HG03469 (cell line): ENCODE measurements at regions not wholly inside any gene's neighbourhood (a gene's known extent, or its start where the extent isn't known, plus 50 kb on each side); places are given as distances from the start of the nearest gene placed in this dataset.

Experiments used
- ATAC-seq: cut with Tn5 transposase; IDR thresholded peaks from one replicate; pipeline ENCODE4 v1.9.1; 2021; ENCODE audit warnings: mild to moderate bottlenecking, moderate library complexity, moderate number of reproducible peaks; ENCODE audit not compliant: unreplicated experiment

GRCh38 chr5:118778941-118779340, 209.4 kb downstream of the DTWD2 start:
- no peak for ATAC-seq

GRCh38 chr5:118777189-118777736, 211.1 kb downstream of the DTWD2 start:
- no peak for ATAC-seq

- no peak for ATAC-seq
Measured at GRCh38 chr5:118776755-118777154, 211.6 kb downstream of the DTWD2 start.

- no peak for ATAC-seq
Measured at GRCh38 chr5:118775790-118776499, 212.4 kb downstream of the DTWD2 start.

GRCh38 chr5:118768607-118769175, 219.7 kb downstream of the DTWD2 start:
- ATAC-seq: no peak

- ATAC-seq: no peak
Measured at GRCh38 chr5:118762291-118762690, 226.1 kb downstream of the DTWD2 start.

GRCh38 chr5:118761814-118762213, 226.5 kb downstream of the DTWD2 start:
- ATAC-seq: no peak

GRCh38 chr5:118752969-118753368, 235.4 kb downstream of the DTWD2 start:
- ATAC-seq: no peak

GRCh38 chr5:118736396-118736795, 252.0 kb downstream of the DTWD2 start:
- ATAC-seq: no peak

GRCh38 chr5:118733394-118733793, 255.0 kb downstream of the DTWD2 start:
- no peak for ATAC-seq

- ATAC-seq: no peak
Measured at GRCh38 chr5:118728191-118728590, 260.2 kb downstream of the DTWD2 start.

GRCh38 chr5:118726891-118727290, 261.5 kb downstream of the DTWD2 start:
- no peak for ATAC-seq

- ATAC-seq: peak; percentile 73
Measured at GRCh38 chr5:118723021-118723338, 265.4 kb downstream of the DTWD2 start.

- peak; percentile 75 for ATAC-seq
Measured at GRCh38 chr5:118722122-118723020, 266.0 kb downstream of the DTWD2 start.

GRCh38 chr5:118711727-118712126, 276.6 kb downstream of the DTWD2 start:
- ATAC-seq: no peak

GRCh38 chr5:118705959-118706667, 282.2 kb downstream of the DTWD2 start:
- no peak for ATAC-seq

GRCh38 chr5:118703241-118703640, 285.1 kb downstream of the DTWD2 start:
- ATAC-seq: no peak

- no peak for ATAC-seq
Measured at GRCh38 chr5:118701791-118702190, 286.6 kb downstream of the DTWD2 start.

- ATAC-seq: no peak
Measured at GRCh38 chr5:118700510-118700909, 287.8 kb downstream of the DTWD2 start.

- ATAC-seq: no peak
Measured at GRCh38 chr5:118698774-118699173, 289.6 kb downstream of the DTWD2 start.

- no peak for ATAC-seq
Measured at GRCh38 chr5:118696076-118696475, 292.3 kb downstream of the DTWD2 start.
